Adipose tissue (tissue), 3 donors: ENCODE measurements at regions not wholly inside any gene's neighbourhood (a gene's known extent, or its start where the extent isn't known, plus 50 kb on each side); places are given as distances from the start of the nearest gene placed in this dataset.

Experiments used
- H3K27ac ChIP-seq: one replicate; pipeline ENCODE4 v1.5.1; 2013; ENCODE audit warnings: low read depth, low read length
- WGBS, 3 donors: extraction: QIAGEN DNeasy Blood & Tissue Kit; methylation state at CpG; one replicate each; pipeline ENCODE4 v1.1.7; 2013; 5-methylcytosine and 5-hydroxymethylcytosine counted together
- donor health status: healthy with polysubstance abuse.
- donor health status: Bipolar disorder and iron deficiency.
- donor health status: healthy.

GRCh38 chr6:163719028-163719742, 304.7 kb downstream of the QKI start:
- 77 to 87% (median 86%) methylated on average over 20 of the region's 20 CpGs for WGBS, 3 donors
- no peak overlapping the region for H3K27ac ChIP-seq

GRCh38 chr6:163718537-163718936, 304.0 kb downstream of the QKI start:
- 87 to 93% (median 88%) methylated on average over 2 of the region's 2 CpGs for WGBS, 3 donors
- H3K27ac ChIP-seq = no peak overlapping the region

GRCh38 chr6:163717106-163717764, 302.7 kb downstream of the QKI start:
- no peak overlapping the region for H3K27ac ChIP-seq
- 76 to 86% (median 85%) methylated on average over 9 of the region's 9 CpGs for WGBS, 3 donors

GRCh38 chr6:163716690-163717089, 302.2 kb downstream of the QKI start:
- no peak overlapping the region for H3K27ac ChIP-seq
- 74 to 81% (median 80%) methylated on average over 6 of the region's 6 CpGs for WGBS, 3 donors

- no peak overlapping the region for H3K27ac ChIP-seq
- WGBS, 3 donors = 94 to 95% (median 95%) methylated on average over 7 of the region's 7 CpGs
These were observed 301.3 kb downstream of the QKI start for GRCh38 chr6:163715846-163716245.

GRCh38 chr6:163714179-163714578, 299.7 kb downstream of the QKI start:
- H3K27ac ChIP-seq = no peak overlapping the region
- WGBS, 3 donors = 80 to 91% (median 90%) methylated on average over 10 of the region's 10 CpGs

- WGBS, 3 donors = 65 to 79% (median 75%) methylated on average over 8 of the region's 8 CpGs
These were observed 298.5 kb downstream of the QKI start for GRCh38 chr6:163712981-163713380.

GRCh38 chr6:163712566-163712961, 298.0 kb downstream of the QKI start:
- WGBS, 3 donors = 57 to 80% (median 58%) methylated on average over 8 of the region's 8 CpGs
- no peak overlapping the region for H3K27ac ChIP-seq

More at GRCh38 chr6:163712981-163713380, 298.5 kb downstream of the QKI start:
- H3K27ac ChIP-seq = no peak overlapping the region

- H3K27ac ChIP-seq = no peak overlapping the region
- WGBS, 3 donors = 34 to 67% (median 35%) methylated on average over 24 of the region's 24 CpGs
These were observed 297.4 kb downstream of the QKI start for GRCh38 chr6:163711615-163712565.

- WGBS, 3 donors = 50 to 60% (median 51%) methylated on average over 13 of the region's 13 CpGs
- no peak overlapping the region for H3K27ac ChIP-seq
These were observed 296.3 kb downstream of the QKI start for GRCh38 chr6:163710532-163711470.

- no peak overlapping the region for H3K27ac ChIP-seq
These were observed 295.2 kb downstream of the QKI start for GRCh38 chr6:163709693-163710092.

GRCh38 chr6:163709255-163709654, 294.7 kb downstream of the QKI start:
- WGBS, 3 donors = 57 to 74% (median 66%) methylated on average over 6 of the region's 6 CpGs
- no peak overlapping the region for H3K27ac ChIP-seq

More at GRCh38 chr6:163709693-163710092, 295.2 kb downstream of the QKI start:
- WGBS, 3 donors = 38 to 70% (median 49%) methylated on average over 3 of the region's 3 CpGs

- H3K27ac ChIP-seq = no peak overlapping the region
- 79 to 90% (median 85%) methylated on average over 7 of the region's 7 CpGs for WGBS, 3 donors
These were observed 293.9 kb downstream of the QKI start for GRCh38 chr6:163708466-163708865.

GRCh38 chr6:163707387-163708355, 293.2 kb downstream of the QKI start:
- 52 to 59% (median 54%) methylated on average over 18 of the region's 18 CpGs for WGBS, 3 donors
- H3K27ac ChIP-seq = no peak overlapping the region

GRCh38 chr6:163706500-163707087, 292.1 kb downstream of the QKI start:
- WGBS, 3 donors = 85 to 93% (median 93%) methylated on average over 6 of the region's 6 CpGs
- no peak overlapping the region for H3K27ac ChIP-seq

- H3K27ac ChIP-seq = no peak overlapping the region
These were observed 291.4 kb downstream of the QKI start for GRCh38 chr6:163705923-163706322.

More at GRCh38 chr6:163705923-163706322, 291.4 kb downstream of the QKI start:
- WGBS, 3 donors = 83 to 87% (median 87%) methylated on average over 9 of the region's 9 CpGs
